B cell (primary cell): ENCODE measurements at regions not wholly inside any gene's neighbourhood (a gene's known extent, or its start where the extent isn't known, plus 50 kb on each side); places are given as distances from the start of the nearest gene placed in this dataset.

ENCODE experiments used
- ATAC-seq: fragments of 200-7000 bp; cut with Tn5 transposase; one replicate; pipeline ENCODE4 v1.10.0; 2021; ENCODE audit warnings: low read depth, mild to moderate bottlenecking, moderate number of reproducible peaks, moderate library complexity
- CTCF ChIA-PET: fragments of 350-600 bp; sonication (Branson Sonifier 250); formaldehyde crosslinking; loops from one replicate; lab custom pipeline; 2021; ENCODE audit warnings: antibody characterized with exemption, inconsistent platforms; lab: Charles Lee
- POLR2A ChIA-PET: fragments of 350-600 bp; sonication (Branson Sonifier 250); formaldehyde crosslinking; loops from one replicate; lab custom pipeline; 2021; ENCODE audit warnings: antibody characterized with exemption; lab: Charles Lee
- DNase-seq: peaks from one replicate; pipeline ENCODE4 v3.0.0; 2013
- H2AFZ ChIP-seq: 2 replicates; pipeline ENCODE4 v1.6.1; 2012; ENCODE audit warnings: mild to moderate bottlenecking, low read depth, low read length; ENCODE audit not compliant: insufficient read depth, poor library complexity, severe bottlenecking
- H3K27ac ChIP-seq, 2 donors: 1 replicate in 1 of 2; 2 replicates in 1 of 2; pipeline ENCODE4 v1.5.1; 2012 to 2013; ENCODE audit warnings: low read length in 2 of 2, mild to moderate bottlenecking in 2 of 2, moderate library complexity in 1 of 2
- H3K27me3 ChIP-seq, 4 experiments: fragments of 200-600 bp in 1 of 4; sonication (generic) in 1 of 4; replicated peaks in 1 of 4; 1 replicate in 2 of 4; 2 replicates in 2 of 4; pipeline versions ENCODE4 v1.6.1 to v1.7.0; 2013 to 2016; ENCODE audit warnings: low read length in 3 of 4, mild to moderate bottlenecking in 2 of 4, mixed read lengths in 1 of 4, moderate library complexity in 1 of 4; ENCODE audit not compliant: insufficient read depth in 4 of 4, control insufficient read depth in 3 of 4; ENCODE audit errors: control extremely low read depth in 1 of 4
- H3K36me3 ChIP-seq, 2 experiments: replicated peaks in 1 of 2; 1 replicate in 1 of 2; 2 replicates in 1 of 2; pipeline versions ENCODE4 v1.6.1 to v1.7.1; 2013; ENCODE audit warnings: low read length in 1 of 2; ENCODE audit not compliant: insufficient read depth in 2 of 2, control insufficient read depth in 1 of 2; ENCODE audit errors: control extremely low read depth in 1 of 2, extremely low read depth in 1 of 2
- H3K4me1 ChIP-seq, 2 donors: fragments of 200-600 bp in 1 of 2; sonication (generic) in 1 of 2; 1 replicate in 1 of 2; 2 replicates in 1 of 2; pipeline versions ENCODE4 v1.5.1 to v1.6.1; 2013 to 2017; ENCODE audit warnings: low read length in 2 of 2; ENCODE audit not compliant: control insufficient read depth in 2 of 2, insufficient read depth in 2 of 2
- H3K4me2 ChIP-seq: replicated peaks from 2 replicates; pipeline ENCODE3; 2012; ENCODE audit warnings: mild to moderate bottlenecking, low read depth, low read length; ENCODE audit not compliant: poor library complexity, severe bottlenecking
- H3K4me3 ChIP-seq, 5 experiments: fragments of 200-600 bp in 1 of 5; sonication (generic) in 1 of 5; 1 replicate in 3 of 5; 2 replicates in 2 of 5; pipeline versions ENCODE4 v1.5.1 to v1.7.0; 2011 to 2016; ENCODE audit warnings: low read length in 4 of 5, mild to moderate bottlenecking in 4 of 5, low read depth in 2 of 5, control low read depth in 1 of 5, moderate library complexity in 1 of 5; ENCODE audit not compliant: insufficient read depth in 1 of 5; ENCODE audit errors: control extremely low read depth in 1 of 5, extremely low read depth in 1 of 5
- H3K79me2 ChIP-seq: fragments of 200-600 bp; sonication (generic); one replicate; pipeline ENCODE4 v1.6.0; 2016; ENCODE audit warnings: low read length; ENCODE audit not compliant: control insufficient read depth, insufficient read depth
- H3K9ac ChIP-seq: fragments of 200-600 bp; sonication (generic); 2 replicates; pipeline ENCODE4 v1.6.1; 2017; ENCODE audit warnings: mild to moderate bottlenecking, low read length, moderate library complexity
- H3K9me3 ChIP-seq, 3 donors: one replicate each; pipeline versions ENCODE4 v1.6.1 to v1.7.1; 2013; ENCODE audit warnings: low read length in 2 of 3; ENCODE audit not compliant: control insufficient read depth in 2 of 3, insufficient read depth in 1 of 3; ENCODE audit errors: control extremely low read depth in 1 of 3
- H4K20me1 ChIP-seq: 2 replicates; pipeline ENCODE4 v1.6.0; 2012; ENCODE audit warnings: mild to moderate bottlenecking, low read length; ENCODE audit not compliant: insufficient read depth, control insufficient read depth, poor library complexity, severe bottlenecking
- H3K27ac Mint-ChIP-seq: one replicate; pipeline ENCODE4 v1.8.0; 2021; ENCODE audit warnings: mixed read lengths
- H3K27me3 Mint-ChIP-seq: one replicate; pipeline ENCODE4 v1.8.0; 2021; ENCODE audit warnings: mixed read lengths
- H3K4me1 Mint-ChIP-seq: one replicate; pipeline ENCODE4 v1.8.0; 2021; ENCODE audit warnings: mixed read lengths
- H3K4me3 Mint-ChIP-seq: one replicate; pipeline ENCODE4 v1.8.0; 2021; ENCODE audit warnings: mixed read lengths
- H3K9me3 Mint-ChIP-seq: one replicate; pipeline ENCODE4 v1.8.0; 2022; ENCODE audit warnings: mixed read lengths; ENCODE audit not compliant: insufficient read depth
- EZH2 ChIP-seq: IDR thresholded peaks from 2 replicates; pipeline ENCODE4 v1.6.1; 2012; ENCODE audit warnings: borderline replicate concordance, low read depth, mild to moderate bottlenecking, moderate library complexity, low read length; ENCODE audit not compliant: insufficient read depth, poor library complexity, severe bottlenecking
- WGBS: methylation state at CpG from one replicate; pipeline ENCODE4 v1.1.5; 2013; ENCODE audit warnings: missing lambda C conversion rate; ENCODE audit not compliant: insufficient coverage; 5-methylcytosine and 5-hydroxymethylcytosine counted together
- intact Hi-C: fragments of 100-400 bp; cut with micrococcal nuclease; formaldehyde crosslinking; loops from one replicate; pipeline ENCODE4 v1.10.0; 2022
- TF ChIP-seq, protein P1 (sequence below): fragments of 200-600 bp; IDR thresholded peaks from one replicate; pipeline ENCODE4 v1.8.0; 2022; ENCODE audit warnings: antibody characterized with exemption, mild to moderate bottlenecking

DNA sequence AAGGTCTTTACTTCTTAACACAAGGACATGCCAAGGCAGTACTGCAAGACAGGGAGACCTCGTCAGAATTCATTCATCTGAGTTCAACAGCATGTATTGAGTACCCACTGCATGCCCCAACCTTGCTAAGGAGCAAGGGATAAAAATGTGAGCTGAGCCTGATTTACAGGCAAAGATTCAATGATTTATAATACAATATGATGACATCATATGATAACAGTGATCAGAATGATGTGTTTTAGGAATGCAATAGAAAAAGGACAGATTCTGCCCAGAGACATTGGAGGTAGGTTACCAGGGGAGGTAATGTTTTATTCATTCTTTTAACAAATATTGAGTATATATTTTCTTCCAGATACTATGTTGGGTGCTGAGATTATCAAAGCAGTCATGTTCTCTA lies 406.6 kb downstream of the ARHGEF28 start:
- Mint-ChIP-seq H3K4me3 (no peak overlapping the region), H3K9me3 (no peaks in the 10 kb centered on the region), H3K27ac (no peak overlapping the region), H3K27me3 (peaks cover 25% of the 10 kb centered on the region), H3K4me1 (no peaks in the 10 kb centered on the region)
- CTCF ChIA-PET: no interaction called here
- DNase-seq (no peak), ATAC-seq (no peak)
- no peak overlapping the region for H3K9ac ChIP-seq
- H3K4me1 ChIP-seq: no peaks in the 10 kb centered on the region
- H4K20me1 ChIP-seq: no peaks in the 10 kb centered on the region
- POLR2A ChIA-PET: no interaction called here
- no peak overlapping the region for H3K4me2 ChIP-seq
- H2AFZ ChIP-seq: no peak overlapping the region
- intact Hi-C loops: no loop called here
- no peak for TF ChIP-seq EZH2
- TF ChIP-seq, protein P1, sequence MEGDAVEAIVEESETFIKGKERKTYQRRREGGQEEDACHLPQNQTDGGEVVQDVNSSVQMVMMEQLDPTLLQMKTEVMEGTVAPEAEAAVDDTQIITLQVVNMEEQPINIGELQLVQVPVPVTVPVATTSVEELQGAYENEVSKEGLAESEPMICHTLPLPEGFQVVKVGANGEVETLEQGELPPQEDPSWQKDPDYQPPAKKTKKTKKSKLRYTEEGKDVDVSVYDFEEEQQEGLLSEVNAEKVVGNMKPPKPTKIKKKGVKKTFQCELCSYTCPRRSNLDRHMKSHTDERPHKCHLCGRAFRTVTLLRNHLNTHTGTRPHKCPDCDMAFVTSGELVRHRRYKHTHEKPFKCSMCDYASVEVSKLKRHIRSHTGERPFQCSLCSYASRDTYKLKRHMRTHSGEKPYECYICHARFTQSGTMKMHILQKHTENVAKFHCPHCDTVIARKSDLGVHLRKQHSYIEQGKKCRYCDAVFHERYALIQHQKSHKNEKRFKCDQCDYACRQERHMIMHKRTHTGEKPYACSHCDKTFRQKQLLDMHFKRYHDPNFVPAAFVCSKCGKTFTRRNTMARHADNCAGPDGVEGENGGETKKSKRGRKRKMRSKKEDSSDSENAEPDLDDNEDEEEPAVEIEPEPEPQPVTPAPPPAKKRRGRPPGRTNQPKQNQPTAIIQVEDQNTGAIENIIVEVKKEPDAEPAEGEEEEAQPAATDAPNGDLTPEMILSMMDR: no peak
- no peak overlapping the region for H3K4me3 ChIP-seq
- H3K27ac ChIP-seq: no peak overlapping the region
- no peaks in the 10 kb centered on the region for H3K36me3 ChIP-seq
- no peaks in the 10 kb centered on the region for H3K79me2 ChIP-seq
- peaks cover 0 to 3% (median 0%) of the 10 kb centered on the region in 4 experiments for H3K27me3 ChIP-seq
- no peaks in the 10 kb centered on the region for H3K9me3 ChIP-seq
- WGBS: no CpG with 5 or more reads among the region's 1 CpG

DNA sequence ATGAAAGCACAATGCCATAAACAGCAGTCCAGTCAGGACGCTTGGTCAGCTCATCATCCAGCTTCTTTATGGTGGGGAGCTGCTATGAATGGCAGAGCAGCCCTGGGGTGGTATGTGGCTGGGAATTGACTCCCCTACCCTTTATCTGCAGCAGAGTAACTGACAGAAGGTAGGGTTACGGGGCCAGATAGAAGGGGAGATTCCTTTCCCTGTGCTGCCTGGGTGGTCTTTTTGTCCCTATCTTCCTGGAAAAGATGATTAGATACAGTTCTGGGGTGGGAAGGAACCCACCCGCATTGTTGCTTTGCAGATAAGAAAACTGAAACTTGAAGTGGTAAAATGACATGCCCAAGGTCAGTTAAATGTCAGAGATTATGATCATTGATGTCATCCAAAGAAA lies 405.5 kb downstream of the ARHGEF28 start:
- H3K4me1 ChIP-seq: no peaks in the 10 kb centered on the region
- TF ChIP-seq EZH2: no peak
- TF ChIP-seq, protein P1: no peak
- ChIA-PET CTCF (no interaction called here), POLR2A (no interaction called here)
- no peak overlapping the region for H3K4me3 ChIP-seq
- intact Hi-C loops: no loop called here
- H3K4me2 ChIP-seq: no peak overlapping the region
- DNase-seq (no peak), ATAC-seq (no peak)
- no peaks in the 10 kb centered on the region for H3K36me3 ChIP-seq
- no peak overlapping the region for H3K27ac ChIP-seq
- no peak overlapping the region for H3K27ac Mint-ChIP-seq
- H3K27me3 ChIP-seq: peaks cover 0 to 3% (median 0%) of the 10 kb centered on the region in 4 experiments
- H3K79me2 ChIP-seq: no peaks in the 10 kb centered on the region
- H2AFZ ChIP-seq: no peak overlapping the region
- no peaks in the 10 kb centered on the region for H3K4me1 Mint-ChIP-seq
- peaks cover 25% of the 10 kb centered on the region for H3K27me3 Mint-ChIP-seq
- H4K20me1 ChIP-seq: no peaks in the 10 kb centered on the region
- no peak overlapping the region for H3K9ac ChIP-seq
- no peaks in the 10 kb centered on the region for H3K9me3 ChIP-seq
- no peak overlapping the region for H3K4me3 Mint-ChIP-seq
- no peaks in the 10 kb centered on the region for H3K9me3 Mint-ChIP-seq
- WGBS: 100% methylated on average over 1 of the region's 3 CpGs
